Epithelial cell of proximal tubule (primary cell): ENCODE measurements at regions not wholly inside any gene's neighbourhood (a gene's known extent, or its start where the extent isn't known, plus 50 kb on each side); places are given as distances from the start of the nearest gene placed in this dataset.

Experiments
- DNase-seq: peaks from one replicate; pipeline ENCODE4 v3.0.0-alpha.2; 2011; ENCODE audit warnings: low read depth
- H3K4me3 ChIP-seq: 2 replicates; pipeline ENCODE4 v1.5.1; 2011; ENCODE audit warnings: low read depth, mild to moderate bottlenecking, low read length
- CTCF ChIP-seq: conservative IDR thresholded peaks from 2 replicates; pipeline ENCODE4 v1.5.1; 2012; ENCODE audit warnings: low read depth, mild to moderate bottlenecking, low read length

- no peak overlapping the region for H3K4me3 ChIP-seq
- no peak for TF ChIP-seq CTCF
- no peak for DNase-seq
These were observed 104.4 kb downstream of the CETN3 start for GRCh38 chr5:90305041-90305720.

DNA sequence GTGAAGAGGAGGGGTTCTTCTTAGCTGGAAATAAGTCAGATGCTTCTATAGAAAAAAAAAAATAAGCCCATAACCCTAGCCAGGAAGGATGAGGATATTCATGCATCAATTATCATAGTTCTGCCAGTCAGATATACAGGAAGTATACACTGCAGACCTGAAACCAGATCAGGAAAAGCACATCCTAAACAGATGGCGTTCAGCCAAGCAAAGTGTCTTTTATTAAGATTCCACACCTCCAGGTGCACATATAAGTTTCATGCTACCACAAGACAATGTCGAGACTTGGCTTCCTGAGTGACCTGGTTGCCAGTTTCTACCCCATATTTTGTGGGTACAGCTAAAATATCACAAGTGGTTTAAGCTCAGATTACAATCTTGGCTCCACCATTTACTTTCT is 108.3 kb downstream of the CETN3 start:
- TF ChIP-seq CTCF, result no peak
- no peak overlapping the region for H3K4me3 ChIP-seq
- no peak for DNase-seq

DNA sequence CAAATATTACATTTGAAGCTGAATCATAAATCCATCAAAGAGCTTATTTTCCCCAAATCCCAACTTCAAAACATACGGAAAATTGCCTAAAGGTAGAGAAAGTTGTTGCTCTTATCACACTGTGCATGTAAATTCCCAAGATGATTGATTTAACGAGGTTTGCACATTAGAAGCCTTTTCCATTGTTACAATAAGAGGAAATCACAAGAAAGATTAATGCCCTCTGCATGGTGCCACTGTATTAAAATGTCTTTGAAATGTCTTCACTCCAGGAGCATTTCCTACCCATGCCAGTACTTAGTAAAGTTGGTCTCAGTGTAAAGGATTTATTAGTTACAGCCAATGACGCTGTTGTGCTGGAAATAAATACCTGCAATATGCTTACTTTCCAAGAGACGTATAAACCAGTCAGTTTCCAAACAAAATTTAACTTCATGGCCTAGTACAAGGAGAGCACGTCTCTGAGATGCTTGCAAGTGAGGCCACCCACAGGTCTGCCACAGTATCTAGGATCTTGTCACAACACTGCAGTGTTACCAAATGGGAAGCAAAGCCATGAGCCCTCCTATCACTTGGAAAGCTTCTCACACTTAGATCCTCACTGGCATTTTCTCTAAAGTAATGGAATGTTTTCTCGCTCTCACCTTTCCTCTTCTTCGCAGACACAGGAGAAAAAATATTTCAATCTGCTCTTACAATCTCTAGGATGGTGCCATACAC is 112.4 kb downstream of the CETN3 start:
- TF ChIP-seq CTCF, result no peak

GRCh38 chr5:90294604-90295003 is 115.0 kb downstream of the CETN3 start:
- DNase-seq, result no peak
- TF ChIP-seq CTCF, result no peak
- H3K4me3 ChIP-seq, result no peak overlapping the region

More for the DNA sequence above, 112.4 kb downstream of the CETN3 start:
- H3K4me3 ChIP-seq, result no peak overlapping the region
- no peak for DNase-seq

DNA sequence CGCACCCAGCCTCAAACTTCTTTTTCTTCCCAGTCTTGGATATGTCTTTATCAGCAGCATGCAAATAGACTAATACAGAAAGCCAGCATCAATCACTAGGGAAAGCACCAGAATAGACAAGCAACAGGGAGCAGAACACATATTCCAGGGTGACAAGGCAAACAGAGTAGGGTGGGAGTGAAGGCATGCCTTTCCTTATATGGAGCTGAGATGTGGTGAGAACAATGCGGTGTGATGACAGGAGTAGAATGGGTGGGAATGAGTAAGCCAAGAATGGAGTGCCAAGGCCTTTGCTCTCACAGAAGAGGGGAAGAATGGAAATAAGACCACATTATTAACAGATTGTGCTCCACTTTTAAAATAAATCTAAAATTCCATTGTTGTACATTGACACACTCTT is 115.6 kb downstream of the CETN3 start:
- no peak for DNase-seq
- H3K4me3 ChIP-seq, result no peak overlapping the region
- TF ChIP-seq CTCF, result no peak

- no peak overlapping the region for H3K4me3 ChIP-seq
- TF ChIP-seq CTCF, result no peak
- DNase-seq, result no peak
These were observed 118.9 kb downstream of the CETN3 start for GRCh38 chr5:90290648-90291047.

DNA sequence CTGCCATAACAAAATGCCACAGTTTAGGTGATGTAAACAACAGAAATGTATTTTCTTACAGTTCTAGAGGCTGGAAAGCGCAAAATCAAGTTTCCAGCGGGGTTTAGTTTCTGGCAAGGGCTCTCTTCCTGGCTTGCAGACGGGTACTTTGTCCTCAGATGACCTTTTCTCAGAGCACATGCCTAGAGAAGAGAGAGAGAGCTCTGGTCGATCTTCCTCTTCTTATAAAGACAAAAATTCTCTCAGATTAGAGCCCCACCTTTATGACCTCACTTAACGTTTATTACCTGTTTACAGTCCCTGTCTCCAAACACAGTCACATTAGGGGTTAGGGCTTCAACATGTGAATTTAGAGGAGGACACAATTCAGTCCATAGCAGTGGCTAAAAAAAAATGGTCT is 119.7 kb downstream of the CETN3 start:
- no peak for DNase-seq
- no peak for TF ChIP-seq CTCF
- H3K4me3 ChIP-seq, result no peak overlapping the region
